Ovary (tissue), 7 donors: ENCODE measurements at regions not wholly inside any gene's neighbourhood (a gene's known extent, or its start where the extent isn't known, plus 50 kb on each side); places are given as distances from the start of the nearest gene placed in this dataset.

ENCODE experiments used
- DNase-seq, 5 donors: peaks; one replicate each; pipeline ENCODE4 v3.0.0-alpha.2; 2019 to 2020
- H3K27ac ChIP-seq, 2 donors: fragments of 200-600 bp; one replicate each; pipeline versions ENCODE4 v1.5.1 to v1.8.0; 2019 to 2022
- H3K27me3 ChIP-seq: fragments of 200-600 bp; one replicate; pipeline ENCODE4 v1.8.0; 2022
- H3K36me3 ChIP-seq: fragments of 200-600 bp; sonication (generic); one replicate; pipeline ENCODE4 v1.5.1; 2019
- H3K4me1 ChIP-seq: one replicate; pipeline ENCODE4 v1.8.1; 2013; ENCODE audit warnings: mild to moderate bottlenecking, moderate library complexity; ENCODE audit not compliant: insufficient read depth
- H3K4me3 ChIP-seq: fragments of 200-600 bp; sonication (generic); one replicate; pipeline ENCODE4 v1.5.1; 2017
- H3K9me3 ChIP-seq, 2 donors: fragments of 200-600 bp in 1 of 2; sonication (generic) in 1 of 2; one replicate each; pipeline versions ENCODE4 v1.5.1 to v1.8.1; 2013 to 2019; ENCODE audit warnings: mild to moderate bottlenecking in 1 of 2, moderate library complexity in 1 of 2
- CTCF ChIP-seq, 3 donors: fragments of 450-650 bp in 2 of 3; fragments of 200-600 bp in 1 of 3; IDR thresholded peaks; one replicate each; pipeline versions ENCODE4 v1.5.1 to v1.8.0; 2016 to 2022; ENCODE audit warnings: antibody characterized with exemption in 3 of 3, mild to moderate bottlenecking in 1 of 3
- EP300 ChIP-seq: sonication (generic); formaldehyde crosslinking; IDR thresholded peaks from one replicate; pipeline ENCODE4 v1.6.1; 2017; ENCODE audit warnings: antibody characterized with exemption
- POLR2A ChIP-seq: fragments of 450-650 bp; IDR thresholded peaks from one replicate; pipeline ENCODE4 v1.6.1; 2017; ENCODE audit warnings: antibody characterized with exemption, mild to moderate bottlenecking, moderate library complexity
- WGBS, 3 donors: extraction: QIAGEN DNeasy Blood & Tissue Kit in 1 of 3; methylation state at CpG; one replicate each; pipeline versions ENCODE4 v1.1.5 to v1.1.7; 2013 to 2017; 5-methylcytosine and 5-hydroxymethylcytosine counted together
- intact Hi-C, 4 donors: fragments of 100-400 bp; cut with DNase I; formaldehyde crosslinking; loops; one replicate each; pipeline versions ENCODE4 v1.11.0 to v1.15.1; 2022 to 2023
- donor health status: DM: no; HTN: no; CAD: no; lungs with moderate emphysema.
- donor health status: DM: no; HTN: no; CAD: no.
- donor health status: Bipolar disorder and iron deficiency.
- donor health status: DM: no; HTN: no; CAD: no.
- donor health status: DM: yes; HTN: yes; CAD: no.

GRCh38 chr18:78085241-78086185 lies 835.9 kb downstream of the GALR1 start:
- TF ChIP-seq CTCF (IDR thresholded peaks at IDR 0.05) (no peak), POLR2A (no peak), EP300 (no peak)
- Histone ChIP-seq H3K9me3 (no peaks in the 10 kb centered on the region), H3K4me1 (no peaks in the 10 kb centered on the region), H3K27me3 (no peaks in the 10 kb centered on the region), H3K36me3 (no peaks in the 10 kb centered on the region), H3K27ac (no peak overlapping the region), H3K4me3 (no peak overlapping the region)
- no peak for DNase-seq
- intact Hi-C loops: no loop called here
- WGBS, 3 donors: 91 to 95% (median 92%) methylated on average over 43 of the region's 43 CpGs

GRCh38 chr18:78086931-78087330 lies 837.3 kb downstream of the GALR1 start:
- TF ChIP-seq EP300 (no peak), POLR2A (no peak), CTCF (IDR thresholded peaks at IDR 0.05) (no peak)
- no peak for DNase-seq
- H3K27me3 ChIP-seq: no peaks in the 10 kb centered on the region
- WGBS, 3 donors: 89 to 96% (median 95%) methylated on average over 10 of the region's 10 CpGs
- H3K4me3 ChIP-seq: no peak overlapping the region
- no peaks in the 10 kb centered on the region for H3K4me1 ChIP-seq
- no peaks in the 10 kb centered on the region for H3K36me3 ChIP-seq
- H3K9me3 ChIP-seq: no peaks in the 10 kb centered on the region
- H3K27ac ChIP-seq: no peak overlapping the region
- intact Hi-C loops: no loop called here

- H3K4me1 ChIP-seq: no peaks in the 10 kb centered on the region
- H3K4me3 ChIP-seq: no peak overlapping the region
- TF ChIP-seq POLR2A (no peak), CTCF (IDR thresholded peaks at IDR 0.05) (no peak), EP300 (no peak)
- 65 to 94% (median 83%) methylated on average over 2 of the region's 2 CpGs for WGBS, 3 donors
- no peaks in the 10 kb centered on the region for H3K36me3 ChIP-seq
- intact Hi-C loops: no loop called here
- H3K27me3 ChIP-seq: no peaks in the 10 kb centered on the region
- no peaks in the 10 kb centered on the region for H3K9me3 ChIP-seq
- DNase-seq: no peak
- H3K27ac ChIP-seq: no peak overlapping the region
These were observed 837.7 kb downstream of the GALR1 start for GRCh38 chr18:78087338-78087737.

- intact Hi-C loops: no loop called here
- no peak overlapping the region for H3K4me3 ChIP-seq
- no peaks in the 10 kb centered on the region for H3K27me3 ChIP-seq
- TF ChIP-seq EP300: no peak
- H3K9me3 ChIP-seq: no peaks in the 10 kb centered on the region
- WGBS, 3 donors: 86 to 89% (median 86%) methylated on average over 11 of the region's 11 CpGs
- no peak for DNase-seq
- no peak overlapping the region for H3K27ac ChIP-seq
- H3K36me3 ChIP-seq: no peaks in the 10 kb centered on the region
- no peaks in the 10 kb centered on the region for H3K4me1 ChIP-seq
These were observed 840.9 kb downstream of the GALR1 start for GRCh38 chr18:78090584-78090983.

GRCh38 chr18:78092901-78093300 lies 843.3 kb downstream of the GALR1 start:
- no peak for DNase-seq

More at GRCh38 chr18:78092901-78093300, 843.3 kb downstream of the GALR1 start:
- intact Hi-C loops: no loop called here
- no peaks in the 10 kb centered on the region for H3K4me1 ChIP-seq
- TF ChIP-seq EP300 (no peak), POLR2A (no peak), CTCF (IDR thresholded peaks at IDR 0.05) (no peak)
- H3K27me3 ChIP-seq: no peaks in the 10 kb centered on the region
- H3K4me3 ChIP-seq: no peak overlapping the region
- 74 to 86% (median 77%) methylated on average over 2 of the region's 2 CpGs for WGBS, 3 donors
- no peaks in the 10 kb centered on the region for H3K36me3 ChIP-seq
- no peaks in the 10 kb centered on the region for H3K9me3 ChIP-seq
- no peak overlapping the region for H3K27ac ChIP-seq
